ENCODE measurements at regions not wholly inside any gene's neighbourhood (a gene's known extent, or its start where the extent isn't known, plus 50 kb on each side); places are given as distances from the start of the nearest gene placed in this dataset.
"Not testable (repeated sequence)": the region's sequence is repeated elsewhere in the genome, so short reads cannot be mapped to it uniquely, and the experiment has no call there.

DNA sequence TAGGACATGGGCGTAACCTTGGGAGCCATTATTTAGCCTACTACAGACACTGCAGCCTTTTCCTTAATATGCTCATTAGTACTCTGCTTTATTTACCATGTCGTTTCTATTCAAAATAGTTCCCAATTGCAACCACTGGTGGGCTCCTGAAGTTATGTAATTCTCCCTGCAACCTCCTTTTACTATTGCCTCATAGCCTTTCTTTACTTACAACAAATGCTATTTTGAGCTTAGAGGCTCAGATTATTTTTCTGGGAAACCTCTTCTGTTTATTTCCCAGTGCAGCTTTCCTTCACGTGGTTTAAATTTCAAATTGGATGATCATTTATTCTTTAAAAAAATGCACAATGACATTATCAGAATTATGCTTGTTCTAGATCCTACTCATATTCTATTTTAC is 492.3 kb upstream of the TMEFF2 start:
- no peak for DNase-seq (ENCODE audit: low spot score)

DNA sequence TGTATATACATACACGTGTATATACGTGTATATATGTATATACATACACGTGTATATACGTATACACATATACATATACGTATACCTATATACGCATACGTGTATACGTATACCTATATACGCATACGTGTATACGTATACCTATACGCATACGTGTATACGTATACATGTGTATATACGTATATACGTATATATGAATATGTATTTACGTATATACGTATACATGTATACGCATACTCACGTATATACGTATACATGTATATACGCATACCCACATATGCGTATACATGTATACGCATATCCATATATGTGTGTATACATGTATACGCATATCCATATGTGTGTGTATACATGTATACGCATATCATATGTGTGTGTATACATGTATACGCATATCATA is 487.8 kb upstream of the TMEFF2 start:
- DNase-seq (ENCODE audit: low spot score): not testable (repeated sequence)

DNA sequence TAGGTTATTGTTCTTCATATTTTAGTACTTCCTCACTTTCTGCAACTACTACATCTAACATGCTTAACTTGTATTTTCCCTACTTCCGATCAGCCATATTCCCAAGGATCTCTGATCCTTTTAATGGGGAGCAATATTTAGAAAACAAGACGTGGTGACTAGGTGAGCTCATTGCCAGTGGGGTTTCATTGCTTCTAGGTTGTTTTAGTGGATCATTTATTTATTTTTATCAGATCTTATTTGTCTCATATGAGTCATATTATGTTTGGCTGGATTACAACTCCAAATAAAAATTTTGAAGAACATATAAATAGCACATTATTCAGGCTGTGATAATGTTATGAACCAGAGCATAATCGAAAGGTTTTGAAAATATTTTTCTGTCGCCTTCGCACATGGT is 480.9 kb upstream of the TMEFF2 start:
- DNase-seq (ENCODE audit: low spot score): no peak

DNA sequence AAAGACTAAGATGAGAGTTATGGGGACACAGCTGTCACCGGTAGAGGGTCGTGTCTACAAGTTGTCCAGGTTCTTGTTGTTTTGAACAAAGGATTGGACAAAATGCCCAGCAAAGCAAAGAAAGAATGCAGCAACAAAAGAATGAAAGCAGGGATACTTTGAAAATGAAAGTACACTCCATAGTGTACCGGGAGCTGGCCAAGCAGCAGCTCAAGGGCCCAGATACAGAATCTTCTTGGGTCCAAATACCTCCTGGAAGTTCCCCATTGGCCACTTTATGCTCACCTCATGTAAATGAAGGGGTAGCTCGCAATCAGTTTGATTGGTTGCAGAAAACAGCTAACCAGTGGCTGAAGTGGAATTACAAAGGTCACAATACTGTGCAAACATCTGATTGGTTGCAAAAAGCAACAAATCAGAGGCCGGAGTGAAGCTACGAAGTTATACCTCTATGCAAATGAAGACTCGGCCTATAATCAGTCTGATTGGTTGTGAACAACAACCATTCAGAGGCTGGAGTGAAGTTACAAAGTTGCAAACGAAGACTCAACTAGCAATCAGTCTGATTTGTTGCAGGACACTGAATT is 474.9 kb upstream of the TMEFF2 start:
- no peak for DNase-seq (ENCODE audit: low spot score)

DNA sequence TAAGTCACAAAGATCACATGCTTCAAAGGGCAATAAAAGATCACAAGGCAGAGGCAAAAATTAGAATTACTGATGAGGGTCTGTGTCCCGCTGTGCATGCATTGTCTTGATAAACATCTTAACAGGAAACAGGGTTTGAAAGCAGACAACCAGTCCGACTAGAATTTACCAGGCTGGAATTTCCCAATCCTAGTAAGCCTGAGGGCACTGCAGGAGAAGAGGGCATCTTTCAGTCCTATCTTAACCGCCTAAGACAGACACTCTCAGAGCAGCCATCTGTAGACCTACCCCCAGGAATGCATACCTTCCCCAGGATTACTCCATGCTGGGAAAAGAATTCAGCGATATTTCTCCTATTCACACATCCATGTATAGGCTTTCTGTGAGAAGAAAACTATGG is 465.8 kb upstream of the TMEFF2 start:
- DNase-seq (ENCODE audit: low spot score): not testable (repeated sequence)

DNA sequence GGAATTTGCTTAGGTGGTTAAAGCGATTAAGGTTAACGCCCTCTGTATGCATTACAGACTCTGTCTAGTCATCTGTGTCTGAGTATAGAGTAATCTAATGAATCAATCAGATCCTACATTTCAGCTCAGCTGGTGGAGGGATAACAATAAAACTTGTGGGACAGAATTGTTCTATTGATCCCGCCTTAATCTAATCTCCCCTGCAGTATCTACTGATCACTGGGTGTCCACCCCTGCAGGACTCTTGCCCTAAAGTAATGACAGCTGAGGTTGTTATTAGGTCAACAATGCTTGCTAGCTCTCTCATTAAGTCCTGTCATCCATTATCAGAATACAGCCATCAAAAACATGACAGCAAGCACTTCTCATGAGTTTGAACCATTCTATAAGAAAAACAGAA is 462.6 kb upstream of the TMEFF2 start:
- no peak for DNase-seq (ENCODE audit: low spot score)

DNA sequence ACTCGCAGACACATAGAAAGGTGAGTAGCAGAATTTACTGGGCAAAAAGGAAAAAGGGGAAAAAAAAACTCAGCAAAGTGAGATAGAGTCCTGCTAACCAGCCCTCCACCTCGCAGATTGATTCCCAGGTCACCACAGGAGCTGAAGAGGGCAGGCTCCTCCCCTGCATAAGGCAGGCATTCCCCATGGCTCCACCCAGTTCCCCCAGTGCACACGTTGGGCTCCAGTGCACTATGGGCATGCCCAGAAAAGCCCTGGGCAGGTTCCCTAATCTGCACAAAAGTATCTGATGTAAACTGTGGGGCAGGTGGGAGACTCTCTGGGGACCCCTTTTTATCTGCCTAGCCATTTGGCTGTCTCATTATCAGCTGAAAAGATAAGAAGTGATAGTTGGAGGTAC is 461.2 kb upstream of the TMEFF2 start:
- DNase-seq (ENCODE audit: low spot score): no peak

DNA sequence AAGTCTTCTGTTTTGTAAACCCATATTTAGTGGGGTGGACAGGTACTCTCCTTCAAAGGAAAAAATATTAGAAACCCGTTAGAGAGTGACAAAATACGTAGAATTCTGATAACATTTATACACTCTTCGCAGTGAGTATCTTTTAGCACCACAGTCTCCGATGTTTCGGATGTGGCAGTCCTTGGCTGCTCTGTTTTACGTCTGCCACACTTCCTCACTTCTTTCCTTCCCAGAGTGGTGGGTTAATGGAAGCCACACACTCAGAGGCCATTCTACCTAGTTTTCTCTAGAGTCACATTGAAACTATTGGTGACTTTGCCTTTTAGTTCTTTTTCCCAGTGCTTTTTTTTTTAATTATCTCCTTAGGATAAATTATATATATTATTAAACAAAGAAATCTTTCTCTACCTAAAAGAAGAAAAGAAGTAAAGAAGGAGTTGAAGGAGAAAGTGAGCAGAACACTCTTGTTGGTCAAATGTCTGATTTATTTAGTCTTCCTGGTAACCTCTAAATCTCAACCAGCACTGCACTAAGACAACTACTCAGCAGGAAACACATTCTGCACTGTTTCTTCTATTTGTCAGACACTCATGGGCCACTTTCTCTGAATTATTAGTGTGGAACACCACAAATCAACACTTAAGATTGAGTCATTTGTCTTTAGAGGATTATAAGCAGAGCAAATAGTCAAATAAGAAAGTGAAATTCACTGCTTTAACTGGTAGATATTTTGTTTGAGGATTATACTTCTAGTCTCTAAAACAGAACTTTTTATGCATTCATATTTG is 451.3 kb upstream of the TMEFF2 start:
- no peak for DNase-seq (ENCODE audit: low spot score)

DNA sequence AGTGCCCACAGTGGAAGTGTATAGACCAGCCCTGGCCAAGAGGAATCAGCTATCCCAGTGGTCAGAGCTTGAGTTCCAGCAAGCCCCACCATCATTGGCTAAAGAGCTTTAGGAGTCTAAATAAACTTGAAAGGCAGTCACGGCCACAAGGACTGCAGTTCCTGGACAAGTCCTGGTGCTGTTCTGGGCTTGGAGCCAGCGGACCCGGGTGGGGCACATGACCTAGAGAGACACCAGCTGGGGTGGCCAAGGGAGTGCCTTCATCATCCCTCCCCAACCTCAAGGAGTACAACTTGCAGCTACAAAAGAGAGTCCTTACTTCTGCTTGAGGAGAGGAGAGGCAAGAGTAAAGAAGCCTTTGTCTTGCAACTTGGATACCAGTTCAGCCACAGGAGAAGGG is 439.8 kb upstream of the TMEFF2 start:
- DNase-seq (ENCODE audit: low spot score): no peak

DNA sequence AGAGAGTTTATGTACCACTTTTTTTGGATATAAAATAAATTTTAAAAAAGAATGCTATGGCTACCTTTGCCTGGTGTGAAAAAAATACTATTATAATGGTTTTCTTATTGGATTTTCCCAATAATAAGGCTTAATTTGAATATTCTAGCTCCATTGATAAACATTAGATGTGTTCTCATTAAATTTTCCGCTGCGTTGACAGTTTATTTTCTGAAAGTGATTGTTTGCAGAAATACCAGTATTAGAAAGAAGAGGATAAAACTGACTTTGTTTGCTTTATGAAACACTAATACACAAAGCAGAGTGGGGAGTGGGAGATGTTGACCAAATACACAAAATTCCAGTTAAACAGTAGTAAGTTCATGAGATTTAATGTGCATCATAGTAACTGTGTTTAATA is 433.3 kb upstream of the TMEFF2 start:
- DNase-seq (ENCODE audit: low spot score): no peak

DNA sequence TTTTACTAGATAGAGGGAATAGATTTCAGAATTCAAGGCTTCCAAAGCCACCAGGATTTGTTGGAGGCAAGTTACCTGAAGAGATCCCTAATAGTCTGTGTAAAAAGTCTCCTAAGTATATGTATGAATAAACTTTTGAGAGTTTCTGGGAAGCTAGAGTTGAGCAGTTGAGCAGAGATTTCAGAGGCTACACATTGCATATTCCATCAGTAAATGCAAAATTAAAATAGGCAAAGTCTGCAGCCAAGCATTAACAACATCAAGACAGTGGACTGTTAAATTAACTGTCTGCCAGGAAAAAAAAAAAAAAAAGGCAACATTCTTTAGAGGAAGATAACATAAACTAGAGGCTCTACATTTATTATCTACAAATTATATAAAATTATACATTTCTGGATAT is 420.4 kb upstream of the TMEFF2 start:
- DNase-seq (ENCODE audit: low spot score): no peak

DNA sequence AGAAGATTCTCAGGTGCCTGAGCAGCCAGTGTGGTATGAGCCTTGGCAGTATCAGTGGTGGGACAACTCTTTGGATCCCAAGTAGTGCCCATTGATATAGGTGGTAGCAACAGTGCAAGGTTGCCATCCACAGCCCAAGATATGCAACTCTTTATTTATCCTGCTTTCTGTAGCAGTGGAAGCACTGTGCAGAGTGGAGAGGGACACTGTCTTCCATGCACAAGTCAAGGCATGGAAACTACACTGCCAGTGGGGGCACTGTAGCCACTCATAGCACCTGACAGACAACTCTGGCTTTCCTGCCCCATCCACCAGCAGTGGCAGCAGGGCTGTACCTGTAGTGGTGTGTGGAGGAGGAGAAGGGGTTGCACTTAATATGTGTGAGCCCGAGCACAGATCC is 409.6 kb upstream of the TMEFF2 start:
- DNase-seq (ENCODE audit: low spot score): no peak

DNA sequence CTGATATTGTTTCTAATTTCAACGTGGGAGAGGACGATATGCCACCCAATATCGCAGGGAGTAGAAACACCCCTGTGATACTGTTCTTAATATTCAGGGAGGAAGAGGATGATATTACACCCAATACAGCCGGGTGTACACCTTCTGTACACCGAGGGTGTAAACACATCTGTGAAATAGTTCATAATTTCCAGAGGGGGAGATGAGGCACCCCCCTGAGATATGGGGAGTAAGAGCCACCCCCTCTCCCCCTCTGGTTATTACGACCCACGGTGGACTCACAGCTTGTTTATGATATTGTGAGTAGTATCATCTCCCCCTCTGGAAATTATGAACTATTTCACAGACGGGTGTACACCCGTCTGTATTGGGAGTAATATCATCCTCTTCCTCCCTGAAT is 403.9 kb upstream of the TMEFF2 start:
- DNase-seq (ENCODE audit: low spot score): not testable (repeated sequence)

DNA sequence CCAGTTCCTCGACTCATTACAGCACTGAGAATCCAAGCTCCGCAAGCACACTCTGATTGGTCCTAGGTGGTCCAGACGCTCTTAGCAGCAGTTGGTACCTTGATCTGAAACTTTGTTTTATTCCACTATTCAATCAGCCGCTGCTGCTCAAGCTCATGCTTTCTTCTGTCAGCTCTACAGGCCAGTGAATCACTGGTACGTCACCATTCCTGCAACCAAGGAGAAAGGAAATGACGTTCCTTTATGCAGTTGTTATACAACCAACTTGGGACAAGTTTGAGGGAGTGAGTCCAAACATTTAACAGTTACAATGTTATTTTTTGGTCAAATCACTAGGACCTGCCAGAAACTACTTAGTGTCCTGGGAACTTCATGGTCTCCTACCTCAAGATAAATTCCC is 398.8 kb upstream of the TMEFF2 start:
- no peak for DNase-seq (ENCODE audit: low spot score)

DNA sequence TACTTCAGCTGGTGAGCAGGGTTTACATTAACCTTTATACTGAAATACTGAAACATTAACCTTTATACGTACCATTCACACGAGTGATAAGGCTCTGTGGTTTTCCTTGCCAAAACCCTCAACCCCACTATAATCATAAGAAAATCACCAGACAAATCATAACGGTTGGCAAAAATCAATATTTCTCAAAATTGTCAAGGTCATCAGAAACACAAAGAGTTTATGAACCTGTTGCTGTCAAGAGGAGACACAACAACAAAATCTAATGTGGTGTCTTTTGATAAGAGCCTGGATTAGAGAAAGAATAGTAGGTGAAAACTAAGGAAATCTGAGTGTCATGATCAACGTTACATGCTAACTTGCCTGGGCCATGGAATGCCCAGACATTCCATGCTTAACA is 396.9 kb upstream of the TMEFF2 start:
- no peak for DNase-seq (ENCODE audit: low spot score)

DNA sequence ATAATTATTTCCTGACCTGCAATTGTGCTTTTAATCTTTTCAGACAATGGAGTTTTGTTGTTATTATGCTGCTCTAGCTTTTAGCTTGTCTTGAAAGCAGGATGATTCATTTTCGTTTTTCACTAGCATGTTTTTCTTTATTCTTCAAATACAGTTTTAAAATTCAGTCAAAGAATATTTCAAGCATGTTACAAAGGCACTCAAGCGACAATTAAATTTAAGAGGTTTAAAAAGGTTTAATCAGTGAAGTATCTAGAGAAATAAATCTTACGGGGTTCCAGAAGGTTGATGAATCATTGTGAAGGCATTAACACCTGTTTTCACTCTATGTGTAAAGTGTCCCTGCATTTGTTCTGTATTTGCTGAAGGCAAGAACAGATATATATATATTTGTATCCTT is 390.7 kb upstream of the TMEFF2 start:
- DNase-seq (ENCODE audit: low spot score): peak; percentile 57

DNA sequence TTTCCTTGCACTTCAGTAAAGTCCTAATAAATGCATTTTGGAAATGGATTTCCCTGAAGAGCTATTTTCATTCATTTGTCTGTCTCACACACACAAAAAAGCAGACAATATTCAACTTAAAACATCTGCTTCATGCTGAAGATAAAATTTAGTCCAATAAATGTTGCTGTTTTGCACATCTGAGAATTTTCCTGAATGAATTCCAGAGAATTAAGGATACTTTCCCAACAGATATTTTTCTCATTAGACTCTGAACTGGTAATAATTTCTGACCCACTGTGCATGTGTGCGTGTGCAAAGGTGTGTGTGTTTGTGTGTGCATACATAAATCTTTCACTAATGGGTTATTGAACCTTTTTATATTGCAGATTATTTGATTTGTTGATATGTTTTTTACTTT is 390.2 kb upstream of the TMEFF2 start:
- no peak for DNase-seq (ENCODE audit: low spot score)

DNA sequence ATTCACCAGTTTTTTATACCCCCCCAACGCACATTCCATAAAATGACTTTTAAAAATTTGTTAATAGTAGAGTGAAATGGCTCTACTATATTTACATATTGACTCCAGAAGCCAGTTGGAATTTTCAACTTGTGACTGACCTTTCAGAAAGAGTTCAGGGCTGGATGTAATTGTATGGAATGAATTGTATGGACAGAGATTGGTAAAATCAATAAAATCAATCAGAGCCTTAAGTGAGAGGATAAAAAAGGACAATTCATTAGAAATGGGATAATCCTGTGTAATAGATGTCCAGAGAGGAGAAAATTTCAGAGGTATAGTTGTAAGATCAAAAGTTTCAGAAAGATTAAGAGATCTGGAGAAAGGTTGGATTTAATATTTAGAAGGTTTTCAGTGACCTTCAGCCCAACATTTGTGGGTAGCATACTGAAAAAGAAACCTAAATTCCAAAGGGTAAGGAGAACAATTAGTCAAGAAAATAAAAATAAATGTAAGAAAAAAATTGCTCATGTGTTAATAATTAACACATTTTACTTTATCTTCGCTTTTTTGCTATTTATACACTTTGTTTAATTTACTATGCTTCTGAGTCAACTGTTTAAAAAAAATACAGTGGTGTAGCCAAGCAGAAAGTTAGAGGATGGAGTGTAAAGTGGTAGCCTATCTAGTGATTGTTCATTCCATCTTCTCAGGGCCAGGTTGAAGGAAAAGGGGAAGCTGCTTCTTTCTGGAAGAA is 385.4 kb upstream of the TMEFF2 start:
- DNase-seq (ENCODE audit: low spot score): no peak

DNA sequence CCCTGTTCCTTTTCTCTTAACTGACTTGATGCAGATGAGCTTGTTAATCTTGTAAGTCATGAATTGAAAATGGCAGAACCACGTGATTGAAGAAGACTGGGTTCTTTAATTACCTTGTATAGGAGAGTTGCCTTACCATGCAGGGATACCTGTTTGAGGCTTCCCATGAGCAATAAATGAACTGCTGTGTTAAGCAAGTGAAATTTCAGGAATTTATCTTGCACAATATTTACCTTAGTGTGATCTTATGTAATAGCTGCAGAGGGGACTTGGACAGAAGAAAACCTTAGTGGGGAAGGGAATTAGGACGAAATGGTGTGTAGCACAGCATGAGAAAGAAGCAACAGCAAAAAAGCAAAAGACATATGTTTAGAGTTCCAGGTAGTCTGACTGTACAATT is 384.0 kb upstream of the TMEFF2 start:
- no peak for DNase-seq (ENCODE audit: low spot score)

DNA sequence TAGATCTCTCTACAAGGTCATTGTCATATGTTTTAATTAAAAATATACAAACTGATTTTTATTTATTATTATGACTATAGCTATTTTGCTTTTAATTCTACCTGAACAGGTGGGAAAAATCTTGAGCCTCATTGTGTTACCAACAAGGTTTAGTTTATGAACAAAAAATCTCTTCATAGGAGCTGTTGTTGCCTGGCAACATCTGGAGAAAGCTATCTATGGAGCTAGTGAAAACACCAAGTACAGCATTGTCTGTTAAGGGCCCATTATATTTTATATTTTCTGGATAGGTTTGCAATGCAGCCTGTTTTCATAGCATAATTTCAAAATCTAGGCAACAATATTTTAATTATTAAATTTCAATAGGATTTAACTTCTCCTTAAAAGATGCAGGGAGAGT is 383.0 kb upstream of the TMEFF2 start:
- DNase-seq (ENCODE audit: low spot score): no peak

DNA sequence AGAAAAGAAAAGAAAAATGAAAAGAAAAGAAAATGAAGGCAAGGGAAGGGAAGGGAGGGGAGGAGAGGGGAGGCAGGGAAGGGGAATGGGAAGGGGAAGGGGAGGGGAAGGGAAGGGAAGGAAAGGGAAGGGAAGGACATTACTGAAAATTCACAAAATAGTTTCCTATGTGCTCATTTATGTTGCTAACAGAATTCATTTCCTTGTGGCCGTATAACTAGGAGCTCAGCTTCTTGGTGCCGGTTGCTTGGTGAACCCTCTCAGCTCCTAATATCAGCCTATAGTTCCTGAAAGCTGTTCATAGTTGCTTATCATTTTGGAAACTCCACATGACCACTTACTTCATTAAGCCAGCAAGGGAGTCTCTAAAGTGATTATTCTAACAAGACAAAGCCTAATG is 379.8 kb upstream of the TMEFF2 start:
- DNase-seq (ENCODE audit: low spot score): no peak

DNA sequence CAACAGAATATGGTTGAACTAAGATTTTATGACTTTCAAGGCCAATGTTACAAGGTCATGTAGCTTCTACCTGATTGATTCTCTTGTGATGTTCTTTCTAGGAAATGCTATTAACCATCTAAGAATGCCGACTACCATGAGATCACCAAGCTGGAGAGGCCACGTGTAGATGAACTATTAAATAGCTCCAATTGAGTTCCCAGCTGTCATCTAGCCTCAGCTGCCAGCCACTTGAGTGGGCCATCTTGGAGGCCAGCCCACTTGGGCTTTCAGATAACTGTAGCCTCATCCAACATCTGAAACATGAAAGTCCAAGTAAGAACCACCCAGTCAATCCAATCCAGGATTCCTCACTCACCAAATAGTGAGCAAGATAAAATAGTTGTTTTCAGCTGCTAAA is 376.9 kb upstream of the TMEFF2 start:
- no peak for DNase-seq (ENCODE audit: low spot score)

DNA sequence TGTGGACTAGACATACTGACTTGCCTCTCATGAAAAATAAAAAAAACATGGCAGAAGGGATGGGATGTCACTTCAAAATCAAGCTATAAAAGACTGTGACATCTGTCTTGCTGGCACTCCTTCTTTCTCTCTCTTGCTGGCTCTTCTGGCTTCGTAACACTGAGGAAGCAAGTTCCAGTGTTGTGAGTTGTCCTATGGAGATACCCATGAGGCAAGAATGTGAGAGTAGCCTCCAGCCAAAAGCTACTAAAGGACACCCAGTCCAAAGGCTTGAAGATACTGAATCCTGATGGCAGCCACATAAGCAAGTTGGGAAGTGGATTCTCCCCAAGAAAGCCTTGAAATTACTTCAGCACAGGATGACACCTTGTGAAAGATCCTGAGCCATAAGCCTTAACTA is 376.1 kb upstream of the TMEFF2 start:
- no peak for DNase-seq (ENCODE audit: low spot score)
